ENCODE measurements at regions not wholly inside any gene's neighbourhood (a gene's known extent, or its start where the extent isn't known, plus 50 kb on each side); places are given as distances from the start of the nearest gene placed in this dataset.

DNA sequence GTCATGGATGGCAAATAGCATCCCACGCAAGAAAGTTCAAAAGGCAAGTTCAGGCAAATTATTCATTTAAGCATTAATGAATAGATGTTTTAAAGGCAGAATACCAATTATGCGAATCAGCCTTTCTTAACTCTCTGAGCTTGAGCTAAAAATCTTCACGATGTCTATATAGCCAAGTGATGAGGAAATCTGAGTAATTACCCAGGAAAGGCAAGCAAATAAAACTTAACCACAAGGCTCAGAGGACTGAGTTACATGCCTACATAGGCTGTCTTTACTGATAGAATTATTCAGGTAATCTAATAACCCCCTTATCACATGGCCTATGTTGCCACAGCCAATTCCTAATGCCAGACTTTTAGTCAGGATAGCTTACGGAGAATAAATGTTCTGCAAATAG is 120.8 kb upstream of the MTAP start (continued):
- no peak for TF ChIP-seq REST (IDR thresholded peaks at IDR 0.05)
- TF ChIP-seq FOXA2 (IDR thresholded peaks at IDR 0.05), result no peak
- TF ChIP-seq, protein P1, sequence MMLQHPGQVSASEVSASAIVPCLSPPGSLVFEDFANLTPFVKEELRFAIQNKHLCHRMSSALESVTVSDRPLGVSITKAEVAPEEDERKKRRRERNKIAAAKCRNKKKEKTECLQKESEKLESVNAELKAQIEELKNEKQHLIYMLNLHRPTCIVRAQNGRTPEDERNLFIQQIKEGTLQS (IDR thresholded peaks at IDR 0.05), result no peak

DNA sequence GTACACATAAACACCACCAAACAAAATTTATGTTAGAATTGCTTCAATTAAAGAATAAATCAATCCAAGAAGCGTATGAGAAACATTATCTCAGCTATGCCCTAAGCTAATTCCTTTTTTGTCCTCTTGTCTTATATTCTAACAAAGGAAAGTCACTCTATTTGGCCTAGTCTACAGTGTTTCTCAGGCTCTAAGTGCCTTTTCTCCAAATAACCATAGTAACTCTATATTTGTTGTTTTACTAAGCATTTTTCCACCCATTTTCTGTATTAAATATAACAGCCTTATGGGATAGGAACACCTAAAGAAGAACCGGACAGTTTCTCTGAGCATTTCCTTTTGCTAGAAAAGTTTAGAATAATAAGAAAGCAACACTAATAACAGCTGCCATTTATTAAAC is 120.1 kb upstream of the MTAP start:
- no peaks in the 10 kb centered on the region for H3K36me3 ChIP-seq (ENCODE audit: control insufficient read depth in 4 of 4, insufficient read depth in 3 of 4, low read depth in 1 of 4, low read length in 3 of 4)
- no peak overlapping the region for H3K27ac ChIP-seq (ENCODE audit: low read depth in 1 of 2, low read length in 2 of 2)
- H3K9me3 ChIP-seq (ENCODE audit: control insufficient read depth in 4 of 4, low read length in 3 of 4), result no peaks in the 10 kb centered on the region
- no peak for DNase-seq (ENCODE audit: low spot score)
- TF ChIP-seq GABPA (IDR thresholded peaks at IDR 0.05 in 1 of 2, conservative IDR thresholded peaks at IDR 0.05 in 1 of 2), result no peak
- TF ChIP-seq FOXA1 (IDR thresholded peaks at IDR 0.05), result no peak
- TF ChIP-seq SP1 (IDR thresholded peaks at IDR 0.05), result no peak
- TF ChIP-seq FOXA2 (IDR thresholded peaks at IDR 0.05), result no peak
- TF ChIP-seq RXRA (IDR thresholded peaks at IDR 0.05), result no peak
- no peak for TF ChIP-seq ZBTB33 (IDR thresholded peaks at IDR 0.05)
- no peak for TF ChIP-seq RAD21 (IDR thresholded peaks at IDR 0.05)
- TF ChIP-seq NR2F2 (IDR thresholded peaks at IDR 0.05), result no peak
- TF ChIP-seq TAF1 (conservative IDR thresholded peaks at IDR 0.05), result no peak
- TF ChIP-seq EGR1 (IDR thresholded peaks at IDR 0.05; ENCODE audit: low read depth in 2 of 2), result no peak
- TF ChIP-seq MAX (IDR thresholded peaks at IDR 0.05), result no peak
- no peak for TF ChIP-seq HNF4G (IDR thresholded peaks at IDR 0.05)
- TF ChIP-seq, protein P1 (IDR thresholded peaks at IDR 0.05), result no peak
- no peak for TF ChIP-seq HNF4A (conservative IDR thresholded peaks at IDR 0.05)
- H3K9ac ChIP-seq (ENCODE audit: low read depth in 1 of 2, low read length in 2 of 2), result no peak overlapping the region
- H3K4me3 ChIP-seq (ENCODE audit: low read depth in 1 of 3, low read length in 3 of 3), result no peak overlapping the region
- 85% methylated on average over 2 of the region's 2 CpGs for WGBS
- H3K4me1 ChIP-seq (ENCODE audit: control insufficient read depth in 4 of 4, insufficient read depth in 4 of 4, low read length in 3 of 4), result no peaks in the 10 kb centered on the region
- H3K27me3 ChIP-seq (ENCODE audit: control insufficient read depth in 4 of 4, insufficient read depth in 4 of 4, low read length in 3 of 4), result peaks cover 0 to 6% (median 0%) of the 10 kb centered on the region in 4 donors

- DNase-seq (ENCODE audit: low spot score), result no peak
- Histone ChIP-seq H3K4me3 (ENCODE audit: low read depth in 1 of 3, low read length in 3 of 3) (no peak overlapping the region), H3K4me1 (ENCODE audit: control insufficient read depth in 4 of 4, insufficient read depth in 4 of 4, low read length in 3 of 4) (no peaks in the 10 kb centered on the region), H3K9me3 (ENCODE audit: control insufficient read depth in 4 of 4, low read length in 3 of 4) (no peaks in the 10 kb centered on the region), H3K27me3 (ENCODE audit: control insufficient read depth in 4 of 4, insufficient read depth in 4 of 4, low read length in 3 of 4) (peaks cover 0 to 6% (median 0%) of the 10 kb centered on the region in 4 donors), H3K36me3 (ENCODE audit: control insufficient read depth in 4 of 4, insufficient read depth in 3 of 4, low read depth in 1 of 4, low read length in 3 of 4) (no peaks in the 10 kb centered on the region), H3K27ac (ENCODE audit: low read depth in 1 of 2, low read length in 2 of 2) (no peak overlapping the region), H3K9ac (ENCODE audit: low read depth in 1 of 2, low read length in 2 of 2) (no peak overlapping the region)
- WGBS, result 71% methylated on average over 2 of the region's 2 CpGs
- TF ChIP-seq TAF1 (conservative IDR thresholded peaks at IDR 0.05) (no peak), YY1 (IDR thresholded peaks at IDR 0.05) (no peak), SP1 (IDR thresholded peaks at IDR 0.05) (no peak), NR2F2 (IDR thresholded peaks at IDR 0.05) (no peak), JUND (IDR thresholded peaks at IDR 0.05) (no peak), EGR1 (IDR thresholded peaks at IDR 0.05; ENCODE audit: low read depth in 2 of 2) (no peak), HNF4G (IDR thresholded peaks at IDR 0.05) (no peak), RAD21 (IDR thresholded peaks at IDR 0.05) (no peak), GABPA (IDR thresholded peaks at IDR 0.05 in 1 of 2, conservative IDR thresholded peaks at IDR 0.05 in 1 of 2) (no peak), FOXA1 (IDR thresholded peaks at IDR 0.05) (no peak), RXRA (IDR thresholded peaks at IDR 0.05) (no peak), REST (IDR thresholded peaks at IDR 0.05) (no peak), HNF4A (conservative IDR thresholded peaks at IDR 0.05) (no peak)
- TF ChIP-seq, protein P1 (IDR thresholded peaks at IDR 0.05), result no peak
- TF ChIP-seq, protein P2, sequence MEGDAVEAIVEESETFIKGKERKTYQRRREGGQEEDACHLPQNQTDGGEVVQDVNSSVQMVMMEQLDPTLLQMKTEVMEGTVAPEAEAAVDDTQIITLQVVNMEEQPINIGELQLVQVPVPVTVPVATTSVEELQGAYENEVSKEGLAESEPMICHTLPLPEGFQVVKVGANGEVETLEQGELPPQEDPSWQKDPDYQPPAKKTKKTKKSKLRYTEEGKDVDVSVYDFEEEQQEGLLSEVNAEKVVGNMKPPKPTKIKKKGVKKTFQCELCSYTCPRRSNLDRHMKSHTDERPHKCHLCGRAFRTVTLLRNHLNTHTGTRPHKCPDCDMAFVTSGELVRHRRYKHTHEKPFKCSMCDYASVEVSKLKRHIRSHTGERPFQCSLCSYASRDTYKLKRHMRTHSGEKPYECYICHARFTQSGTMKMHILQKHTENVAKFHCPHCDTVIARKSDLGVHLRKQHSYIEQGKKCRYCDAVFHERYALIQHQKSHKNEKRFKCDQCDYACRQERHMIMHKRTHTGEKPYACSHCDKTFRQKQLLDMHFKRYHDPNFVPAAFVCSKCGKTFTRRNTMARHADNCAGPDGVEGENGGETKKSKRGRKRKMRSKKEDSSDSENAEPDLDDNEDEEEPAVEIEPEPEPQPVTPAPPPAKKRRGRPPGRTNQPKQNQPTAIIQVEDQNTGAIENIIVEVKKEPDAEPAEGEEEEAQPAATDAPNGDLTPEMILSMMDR (IDR thresholded peaks at IDR 0.05; ENCODE audit: low read depth, low read length, missing input control), result no peak
Observed at GRCh38 chr9:21682981-21683380, 119.5 kb upstream of the MTAP start.

Data from liver (tissue), 8 donors.